ENCODE measurements at regions not wholly inside any gene's neighbourhood (a gene's known extent, or its start where the extent isn't known, plus 50 kb on each side); places are given as distances from the start of the nearest gene placed in this dataset.
A peak's percentile ranks its signal among the peaks of the same experiment; 100 is the strongest.

DNA sequence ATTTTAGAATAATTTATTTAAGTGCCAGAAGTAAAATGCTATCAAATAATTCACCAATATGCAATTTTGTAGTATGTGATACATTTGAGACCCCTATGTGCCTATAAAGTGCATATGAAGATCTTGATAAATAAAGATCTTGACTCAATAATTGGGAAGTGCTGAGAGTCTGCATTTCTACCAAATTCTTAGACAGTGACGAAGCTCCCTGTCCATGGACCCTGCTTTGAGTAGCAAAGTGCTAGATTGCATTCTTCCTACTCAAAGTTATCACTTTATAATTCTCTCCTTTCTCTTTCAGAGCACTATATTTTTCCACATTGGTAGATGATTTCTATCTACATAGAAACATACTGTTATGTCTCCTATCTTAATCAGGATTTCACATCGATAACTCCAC lies 1393.9 kb downstream of the ARAP2 start:
- Histone ChIP-seq H3K4me3 (no peak overlapping the region), H3K4me1 (replicated peaks in 1 of 2) (no peaks in the 10 kb centered on the region), H3K27ac (no peak overlapping the region)
- WGBS, 10 experiments = 0 to 100% (median 90%) methylated on average over 1 to 2 of the region's 2 CpGs; no CpG with 5 or more reads in 1 of the 10 experiments
- ATAC-seq (replicated peaks in 6 of 8) = peak in 1 of 8 experiments; percentile 65
- in situ Hi-C loops (cut with MboI; ENCODE audit: low pct_unique_long_range_greater_than_20kb in 2 of 9, low sequenced_read_pairs in 9 of 9, unreplicated experiment in 9 of 9) = no loop called here

DNA sequence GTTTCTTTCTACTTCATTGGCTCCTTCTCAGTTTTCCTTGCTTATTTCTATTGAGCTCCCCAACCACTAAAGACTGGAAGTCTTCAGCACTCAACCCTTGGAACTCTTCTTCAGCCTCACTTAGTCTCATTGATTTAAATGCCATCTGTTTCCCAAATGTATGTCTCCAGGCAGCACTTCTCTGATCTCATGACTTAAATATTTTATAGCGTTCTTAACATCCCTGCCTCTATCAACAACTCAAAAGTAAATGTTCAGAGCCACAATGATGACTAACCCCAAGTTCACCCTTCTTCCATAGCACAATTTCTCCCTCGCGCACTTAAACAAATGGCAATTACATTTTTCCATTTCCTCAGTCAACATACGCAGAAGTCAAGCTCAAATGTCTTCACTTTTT lies 1393.3 kb downstream of the ARAP2 start:
- no peaks in the 10 kb centered on the region for H3K4me1 ChIP-seq (replicated peaks in 1 of 2)
- in situ Hi-C loops (cut with MboI; ENCODE audit: low pct_unique_long_range_greater_than_20kb in 2 of 9, low sequenced_read_pairs in 9 of 9, unreplicated experiment in 9 of 9) = no loop called here
- ATAC-seq (replicated peaks in 6 of 8) = peak in 2 of 8 experiments; percentile 55 to 88
- WGBS, 10 experiments = 2 to 100% (median 90%) methylated on average over 1 to 4 of the region's 4 CpGs
- no peak overlapping the region for H3K4me3 ChIP-seq
- no peak overlapping the region for H3K27ac ChIP-seq

DNA sequence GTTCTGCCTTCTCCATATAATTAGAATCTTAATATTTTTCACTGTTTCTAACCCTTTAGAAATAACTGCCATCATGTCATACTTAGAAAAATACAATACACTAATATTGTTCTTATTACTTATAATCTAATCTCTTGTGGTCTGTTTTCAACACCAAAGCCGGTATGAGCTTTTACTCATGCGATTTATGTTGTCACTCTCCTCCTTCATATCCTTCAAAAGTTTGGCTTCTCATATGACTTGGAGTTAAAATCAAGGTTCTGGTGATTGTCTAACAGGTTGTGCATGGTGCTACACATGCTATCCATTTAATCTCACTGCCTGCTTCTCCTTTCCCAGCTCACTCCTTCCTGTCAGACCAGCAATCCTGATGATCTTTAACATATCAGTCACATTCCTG lies 1392.9 kb downstream of the ARAP2 start:
- peak in 1 of 8 experiments; percentile 30 for ATAC-seq (replicated peaks in 6 of 8)

DNA sequence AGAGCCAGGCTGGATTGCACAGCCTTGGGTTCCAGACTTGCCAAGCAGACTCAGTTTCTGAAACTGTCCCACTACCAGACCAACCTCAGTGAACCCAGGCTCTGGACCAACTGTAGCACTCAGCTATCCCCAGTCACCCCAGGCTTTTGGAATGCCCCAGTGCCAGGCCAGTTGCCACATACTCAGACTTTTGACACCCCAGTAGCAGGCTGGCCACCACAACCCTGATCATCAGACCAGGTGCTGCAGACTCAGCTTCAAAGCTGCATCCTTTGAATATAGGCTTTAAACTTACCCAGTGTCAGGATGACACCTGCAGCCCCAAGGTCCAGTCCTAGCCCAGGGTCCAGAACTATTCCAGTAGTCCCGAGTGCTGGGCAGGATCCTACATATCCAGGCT lies 1389.9 kb downstream of the ARAP2 start:
- Histone ChIP-seq H3K4me1 (replicated peaks in 1 of 2) (no peaks in the 10 kb centered on the region), H3K27ac (no peak overlapping the region), H3K4me3 (no peak overlapping the region)
- ATAC-seq (replicated peaks in 6 of 8) = no peak
- 80 to 88% (median 83%) methylated on average over 1 of the region's 1 CpG; no CpG with 5 or more reads in 7 of the 10 experiments for WGBS, 10 experiments
- in situ Hi-C loops (cut with MboI; ENCODE audit: low pct_unique_long_range_greater_than_20kb in 2 of 9, low sequenced_read_pairs in 9 of 9, unreplicated experiment in 9 of 9) = no loop called here

More for the DNA sequence above, 1392.9 kb downstream of the ARAP2 start:
- no peak overlapping the region for H3K27ac ChIP-seq
- in situ Hi-C loops (cut with MboI; ENCODE audit: low pct_unique_long_range_greater_than_20kb in 2 of 9, low sequenced_read_pairs in 9 of 9, unreplicated experiment in 9 of 9) = no loop called here
- no peak overlapping the region for H3K4me3 ChIP-seq
- no peaks in the 10 kb centered on the region for H3K4me1 ChIP-seq (replicated peaks in 1 of 2)
- WGBS, 10 experiments = 0 to 100% (median 83%) methylated on average over 2 of the region's 2 CpGs; no CpG with 5 or more reads in 1 of the 10 experiments

DNA sequence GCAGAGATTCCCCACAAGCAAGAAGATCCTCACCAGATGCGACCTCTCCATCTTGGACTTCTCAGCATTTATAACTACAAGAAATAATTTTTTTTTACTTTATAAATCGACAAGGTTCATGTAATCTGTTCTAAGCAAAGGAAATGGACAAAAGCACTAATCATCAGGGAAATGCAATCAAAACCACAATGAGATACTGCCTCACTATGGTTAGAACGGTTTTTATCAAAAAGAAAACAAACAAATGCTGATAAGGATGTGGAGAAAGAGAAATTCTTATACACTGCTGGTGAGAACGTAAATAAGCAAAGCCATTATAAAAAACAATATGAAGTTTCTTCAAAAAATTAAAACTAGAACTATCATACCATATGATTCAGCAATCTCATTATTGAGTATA lies 1382.6 kb downstream of the ARAP2 start:
- H3K4me3 ChIP-seq = no peak overlapping the region
- in situ Hi-C loops (cut with MboI; ENCODE audit: low pct_unique_long_range_greater_than_20kb in 2 of 9, low sequenced_read_pairs in 9 of 9, unreplicated experiment in 9 of 9) = no loop called here
- no peak for ATAC-seq (replicated peaks in 6 of 8)
- 0 to 100% (median 70%) methylated on average over 1 to 4 of the region's 4 CpGs for WGBS, 10 experiments
- no peak overlapping the region for H3K27ac ChIP-seq
- no peaks in the 10 kb centered on the region for H3K4me1 ChIP-seq (replicated peaks in 1 of 2)

DNA sequence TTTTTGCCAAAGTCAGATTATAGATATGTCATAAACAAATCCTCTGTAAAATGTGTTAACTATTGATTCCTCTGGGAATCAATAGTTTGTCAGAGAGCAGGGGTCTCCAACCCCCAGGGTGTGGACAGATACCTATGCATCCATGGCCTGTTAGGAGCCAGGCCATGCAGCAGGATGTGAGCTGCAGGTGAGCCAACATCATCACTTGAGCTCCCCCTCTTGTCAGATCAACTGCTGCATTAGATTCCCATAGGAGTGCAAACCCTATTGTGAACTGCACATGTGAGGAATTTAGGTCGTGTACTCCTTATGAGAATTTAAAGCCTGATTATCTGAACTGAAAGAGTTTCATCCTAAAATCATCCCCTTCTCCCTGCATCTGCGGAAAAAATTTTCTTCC lies 1365.4 kb downstream of the ARAP2 start:
- Histone ChIP-seq H3K4me3 (no peak overlapping the region), H3K4me1 (replicated peaks in 1 of 2) (no peaks in the 10 kb centered on the region), H3K27ac (no peak overlapping the region)
- in situ Hi-C loops (cut with MboI; ENCODE audit: low pct_unique_long_range_greater_than_20kb in 2 of 9, low sequenced_read_pairs in 9 of 9, unreplicated experiment in 9 of 9) = no loop called here
- ATAC-seq (replicated peaks in 6 of 8) = no peak
- WGBS, 10 experiments = 0 to 100% (median 57%) methylated on average over 1 to 2 of the region's 2 CpGs; no CpG with 5 or more reads in 1 of the 10 experiments

DNA sequence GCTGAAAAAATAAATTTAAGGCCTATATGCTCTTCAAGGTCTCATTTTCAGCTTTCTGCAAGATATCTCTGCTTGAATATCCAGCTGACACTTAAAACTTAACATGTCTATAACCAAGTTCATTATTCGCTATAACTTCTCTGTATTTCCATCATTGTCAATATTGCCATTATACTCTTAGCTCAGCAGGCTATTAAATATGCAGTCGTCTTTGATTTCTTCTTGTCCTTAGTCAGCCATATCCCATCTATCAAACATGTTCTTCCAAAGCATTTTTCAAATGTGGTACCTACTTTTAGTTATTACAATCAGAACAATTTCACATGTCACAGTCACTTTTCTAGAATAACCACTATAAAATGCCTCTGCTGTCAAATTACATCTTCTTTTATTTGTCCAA lies 1364.1 kb downstream of the ARAP2 start:
- Histone ChIP-seq H3K4me1 (replicated peaks in 1 of 2) (no peaks in the 10 kb centered on the region), H3K4me3 (no peak overlapping the region), H3K27ac (no peak overlapping the region)
- WGBS, 10 experiments = 0 to 75% (median 50%) methylated on average over 2 of the region's 2 CpGs; no CpG with 5 or more reads in 1 of the 10 experiments
- in situ Hi-C loops (cut with MboI; ENCODE audit: low pct_unique_long_range_greater_than_20kb in 2 of 9, low sequenced_read_pairs in 9 of 9, unreplicated experiment in 9 of 9) = no loop called here
- ATAC-seq (replicated peaks in 6 of 8) = no peak

DNA sequence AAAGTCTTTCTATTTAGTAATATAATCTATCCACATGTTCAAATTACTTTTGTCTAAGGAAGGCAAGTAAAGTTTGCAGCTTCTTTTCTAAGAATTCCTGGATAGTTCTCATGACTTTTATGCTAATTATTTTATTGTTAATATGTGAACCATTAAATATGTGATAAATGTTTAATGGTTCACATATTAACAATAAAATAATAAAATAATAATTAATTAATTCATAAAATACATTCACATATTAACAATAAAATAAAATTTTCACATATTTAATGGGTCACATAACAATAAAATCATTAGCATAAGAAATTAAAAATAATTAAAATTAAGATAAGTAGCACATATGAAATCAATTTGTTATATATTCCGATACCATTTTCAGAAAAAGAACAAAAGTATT lies 1352.4 kb downstream of the ARAP2 start:
- WGBS, 10 experiments = 7 to 100% (median 83%) methylated on average over 1 of the region's 1 CpG; no CpG with 5 or more reads in 1 of the 10 experiments
- ATAC-seq (replicated peaks in 6 of 8) = no peak
- in situ Hi-C loops (cut with MboI; ENCODE audit: low pct_unique_long_range_greater_than_20kb in 2 of 9, low sequenced_read_pairs in 9 of 9, unreplicated experiment in 9 of 9) = no loop called here
- Histone ChIP-seq H3K4me3 (no peak overlapping the region), H3K27ac (no peak overlapping the region), H3K4me1 (replicated peaks in 1 of 2) (no peaks in the 10 kb centered on the region)

DNA sequence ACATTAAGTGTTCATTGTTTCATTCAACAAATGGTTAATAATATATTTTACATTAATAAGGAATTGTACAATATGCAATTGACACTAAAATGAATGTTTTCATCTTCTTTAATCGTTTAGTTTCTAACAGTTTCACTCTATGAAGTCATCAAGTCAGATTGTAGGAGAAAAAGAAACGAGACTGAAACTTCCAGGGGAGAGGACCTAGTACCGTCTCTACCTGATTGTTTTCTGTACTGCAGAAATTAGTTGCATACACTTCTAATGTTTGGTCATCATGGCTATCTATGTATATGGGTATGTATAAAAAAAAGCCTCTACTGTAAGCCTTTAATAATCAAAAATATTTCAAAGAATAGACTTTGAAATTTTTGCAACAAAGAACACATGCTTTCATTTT lies 1350.9 kb downstream of the ARAP2 start:
- Histone ChIP-seq H3K27ac (no peak overlapping the region), H3K4me1 (replicated peaks in 1 of 2) (no peaks in the 10 kb centered on the region), H3K4me3 (no peak overlapping the region)
- no peak for ATAC-seq (replicated peaks in 6 of 8)
- 0 to 96% (median 50%) methylated on average over 3 of the region's 3 CpGs; no CpG with 5 or more reads in 2 of the 10 experiments for WGBS, 10 experiments
- in situ Hi-C loops (cut with MboI; ENCODE audit: low pct_unique_long_range_greater_than_20kb in 2 of 9, low sequenced_read_pairs in 9 of 9, unreplicated experiment in 9 of 9) = no loop called here

DNA sequence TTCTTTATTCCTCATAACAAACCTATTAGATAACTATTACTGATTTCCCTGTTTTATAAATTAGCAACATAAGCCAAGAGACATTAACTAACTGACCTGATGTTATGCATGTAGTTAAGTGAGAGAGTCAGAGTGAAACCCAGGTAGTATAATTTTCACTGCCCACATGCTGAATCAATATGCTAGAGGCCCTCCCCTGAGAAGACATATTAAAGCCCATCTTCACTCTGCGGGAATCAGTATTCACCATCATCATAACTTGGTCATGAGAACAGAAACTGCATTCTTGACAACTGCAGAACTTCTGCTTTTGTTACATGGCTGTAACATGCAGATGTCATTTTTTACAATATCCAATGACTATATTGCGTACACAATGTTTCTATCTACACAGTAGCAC lies 1324.3 kb downstream of the ARAP2 start:
- Histone ChIP-seq H3K27ac (no peak overlapping the region), H3K4me1 (replicated peaks in 1 of 2) (no peaks in the 10 kb centered on the region), H3K4me3 (no peak overlapping the region)
- whole genome bisulfite sequencing, 10 experiments = 0 to 100% (median 90%) methylated on average over 1 to 2 of the region's 2 CpGs; no CpG with 5 or more reads in 1 of the 10 experiments
- no peak for ATAC-seq (replicated peaks in 6 of 8)
- in situ Hi-C loops (cut with MboI; ENCODE audit: low pct_unique_long_range_greater_than_20kb in 2 of 9, low sequenced_read_pairs in 9 of 9, unreplicated experiment in 9 of 9) = no loop called here

DNA sequence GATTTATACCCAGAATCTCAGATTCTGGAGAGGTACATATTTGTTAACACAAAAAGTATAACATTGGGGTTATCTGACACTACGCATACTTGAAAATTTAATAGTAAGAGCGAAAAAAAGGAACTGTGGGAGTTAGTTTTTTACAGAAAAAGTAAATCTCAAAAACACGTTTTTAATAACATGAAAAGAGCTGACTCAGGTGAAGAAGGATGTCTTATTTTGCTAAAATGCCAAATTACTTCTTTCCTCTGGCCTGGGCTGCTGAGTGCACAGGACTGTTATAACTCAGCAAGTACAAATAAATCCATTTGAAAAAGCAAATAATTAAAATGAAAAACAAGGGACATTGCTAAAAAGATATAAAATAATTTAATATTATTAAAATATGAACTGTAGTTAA lies 1322.9 kb downstream of the ARAP2 start:
- no peaks in the 10 kb centered on the region for H3K4me1 ChIP-seq (replicated peaks in 1 of 2)
- H3K4me3 ChIP-seq = no peak overlapping the region
- no peak overlapping the region for H3K27ac ChIP-seq
- ATAC-seq (replicated peaks in 6 of 8) = no peak
- in situ Hi-C loops (cut with MboI; ENCODE audit: low pct_unique_long_range_greater_than_20kb in 2 of 9, low sequenced_read_pairs in 9 of 9, unreplicated experiment in 9 of 9) = no loop called here
- WGBS, 10 experiments = 7 to 100% (median 75%) methylated on average over 1 to 3 of the region's 3 CpGs; no CpG with 5 or more reads in 1 of the 10 experiments

DNA sequence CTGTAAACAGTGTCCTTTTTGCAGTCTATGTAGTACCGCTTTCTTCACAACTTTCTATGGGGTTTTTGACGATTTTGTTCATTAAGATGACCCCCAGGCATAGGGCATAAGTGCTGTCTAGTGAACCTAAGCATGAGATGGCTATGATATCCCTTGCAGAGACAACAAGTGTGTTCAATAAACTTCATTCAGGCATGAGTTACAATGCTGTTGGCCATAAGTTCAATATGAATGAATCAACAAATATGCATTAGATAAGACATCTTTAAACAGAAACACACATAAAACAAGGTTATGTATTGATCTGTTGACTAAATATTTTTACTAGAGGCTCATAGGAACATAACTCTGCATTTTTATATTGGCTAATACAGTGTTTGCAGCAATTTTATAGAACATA lies 1322.0 kb downstream of the ARAP2 start:
- 0 to 94% (median 67%) methylated on average over 1 to 2 of the region's 2 CpGs; no CpG with 5 or more reads in 1 of the 10 experiments for WGBS, 10 experiments
- Histone ChIP-seq H3K27ac (no peak overlapping the region), H3K4me1 (replicated peaks in 1 of 2) (no peaks in the 10 kb centered on the region), H3K4me3 (no peak overlapping the region)
- no peak for ATAC-seq (replicated peaks in 6 of 8)
- in situ Hi-C loops (cut with MboI; ENCODE audit: low pct_unique_long_range_greater_than_20kb in 2 of 9, low sequenced_read_pairs in 9 of 9, unreplicated experiment in 9 of 9) = no loop called here

DNA sequence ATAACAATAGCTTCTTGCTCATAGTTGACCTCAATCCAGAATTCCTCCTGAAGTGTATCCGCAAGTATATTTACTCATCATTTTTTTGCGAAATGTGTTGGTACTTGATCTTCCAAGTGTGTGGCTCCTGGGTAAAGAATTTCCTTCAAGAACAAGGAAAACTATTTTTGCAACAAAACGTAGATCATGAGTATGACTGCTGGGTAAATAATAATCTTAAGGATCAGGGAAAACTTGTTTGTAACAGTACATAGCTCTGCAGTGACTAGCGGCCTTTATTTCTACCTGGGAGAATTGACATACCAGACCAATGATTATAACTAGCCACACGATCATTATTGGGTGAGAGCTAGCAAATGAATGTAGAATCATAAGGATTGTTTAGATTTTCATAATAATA lies 1311.7 kb downstream of the ARAP2 start:
- no peak overlapping the region for H3K4me3 ChIP-seq
- H3K4me1 ChIP-seq (replicated peaks in 1 of 2) = no peaks in the 10 kb centered on the region
- H3K27ac ChIP-seq = no peak overlapping the region
- WGBS, 10 experiments = 15 to 90% (median 42%) methylated on average over 1 to 5 of the region's 5 CpGs; no CpG with 5 or more reads in 1 of the 10 experiments
- in situ Hi-C loops (cut with MboI; ENCODE audit: low pct_unique_long_range_greater_than_20kb in 2 of 9, low sequenced_read_pairs in 9 of 9, unreplicated experiment in 9 of 9) = no loop called here
- no peak for ATAC-seq (replicated peaks in 6 of 8)

DNA sequence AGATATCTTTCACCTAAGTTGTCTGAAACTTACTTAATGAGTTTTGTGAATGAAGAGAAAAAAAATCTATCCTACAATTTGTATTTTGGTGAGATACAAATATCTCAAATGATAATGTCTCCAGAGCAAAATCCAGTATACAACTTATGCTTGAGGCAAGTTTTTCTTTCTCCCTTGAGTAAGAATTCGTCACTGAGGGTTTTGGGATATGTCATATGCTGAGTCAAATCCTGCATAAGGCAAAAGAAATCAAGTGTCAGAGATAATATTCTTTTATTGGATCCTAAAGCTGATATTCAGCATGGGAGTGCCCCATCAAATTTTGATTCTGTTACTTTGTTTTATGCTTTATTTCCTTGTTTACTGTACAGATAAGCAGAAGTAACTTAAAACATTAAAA lies 1308.6 kb downstream of the ARAP2 start:
- 0 to 75% (median 36%) methylated on average over 1 of the region's 1 CpG; no CpG with 5 or more reads in 2 of the 10 experiments for WGBS, 10 experiments

More for the DNA sequence above, 1308.6 kb downstream of the ARAP2 start:
- ATAC-seq (replicated peaks in 6 of 8) = no peak
- no peak overlapping the region for H3K4me3 ChIP-seq
- in situ Hi-C loops (cut with MboI; ENCODE audit: low pct_unique_long_range_greater_than_20kb in 2 of 9, low sequenced_read_pairs in 9 of 9, unreplicated experiment in 9 of 9) = no loop called here
- no peaks in the 10 kb centered on the region for H3K4me1 ChIP-seq (replicated peaks in 1 of 2)
- H3K27ac ChIP-seq = no peak overlapping the region
